WTC11 (cell line): ENCODE measurements at regions not wholly inside any gene's neighbourhood (a gene's known extent, or its start where the extent isn't known, plus 50 kb on each side); places are given as distances from the start of the nearest gene placed in this dataset.
"Not testable (repeated sequence)": the region's sequence is repeated elsewhere in the genome, so short reads cannot be mapped to it uniquely, and the experiment has no call there.

Source experiments
- ATAC-seq: fragments of 200-7000 bp; cut with Tn5 transposase; 2 replicates; pipeline ENCODE4 v1.10.0; 2021; ENCODE audit warnings: mild to moderate bottlenecking, moderate library complexity
- CTCF ChIA-PET: fragments of 300-600 bp; sonication (Branson Sonifier 250); formaldehyde crosslinking; loops from one replicate; lab custom pipeline; 2021; ENCODE audit warnings: antibody characterized with exemption; lab: Charles Lee
- POLR2A ChIA-PET: fragments of 350-600 bp; sonication (Branson Sonifier 250); formaldehyde crosslinking; loops from one replicate; lab custom pipeline; 2021; ENCODE audit warnings: antibody characterized with exemption; lab: Charles Lee
- DNase-seq: peaks from one replicate; pipeline ENCODE4 v3.0.0; 2021; ENCODE audit warnings: low spot score
- H3K27ac Mint-ChIP-seq: 2 replicates; pipeline ENCODE4 v1.8.0; 2021; ENCODE audit warnings: mixed read lengths
- H3K27me3 Mint-ChIP-seq: 2 replicates; pipeline ENCODE4 v1.8.0; 2021; ENCODE audit warnings: low read depth, mild to moderate bottlenecking, moderate library complexity, mixed read lengths
- H3K36me3 Mint-ChIP-seq: 2 replicates; pipeline ENCODE4 v1.8.0; 2021; ENCODE audit warnings: mixed read lengths
- H3K4me1 Mint-ChIP-seq: 2 replicates; pipeline ENCODE4 v1.8.0; 2022; ENCODE audit warnings: mixed read lengths
- H3K4me3 Mint-ChIP-seq: 2 replicates; pipeline ENCODE4 v1.8.0; 2021; ENCODE audit warnings: mild to moderate bottlenecking, moderate library complexity, mixed read lengths
- H3K9me3 Mint-ChIP-seq: 2 replicates; pipeline ENCODE4 v1.8.0; 2021; ENCODE audit warnings: mixed read lengths
- ATF3 ChIP-seq: sonication (generic); formaldehyde crosslinking; conservative IDR thresholded peaks from 2 replicates; pipeline ENCODE4 v1.8.1; 2022; ENCODE audit warnings: mild to moderate bottlenecking, missing genetic modification reagents
- FOXJ3 ChIP-seq: sonication (generic); formaldehyde crosslinking; IDR thresholded peaks from 2 replicates; pipeline ENCODE4 v1.9.0; 2021; ENCODE audit warnings: missing genetic modification reagents, mild to moderate bottlenecking, borderline replicate concordance
- FOXP1 ChIP-seq: sonication (generic); formaldehyde crosslinking; IDR thresholded peaks from 2 replicates; pipeline ENCODE4 v1.8.0; 2022; ENCODE audit warnings: missing genetic modification reagents, mild to moderate bottlenecking, moderate library complexity, borderline replicate concordance
- IRF2 ChIP-seq: sonication (generic); formaldehyde crosslinking; IDR thresholded peaks from 2 replicates; pipeline ENCODE4 v1.8.0; 2022; ENCODE audit warnings: low read depth, missing genetic modification reagents, borderline replicate concordance
- OVOL2 ChIP-seq: fragments of 250-450 bp; sonication (Bioruptor Pico); IDR thresholded peaks from 2 replicates; pipeline ENCODE4 v1.9.0; 2021; ENCODE audit warnings: mild to moderate bottlenecking, borderline replicate concordance
- PRRX2 ChIP-seq: fragments of 250-450 bp; sonication (Bioruptor Pico); IDR thresholded peaks from 2 replicates; pipeline ENCODE4 v1.8.0; 2021; ENCODE audit warnings: mild to moderate bottlenecking
- TP53 ChIP-seq: sonication (generic); formaldehyde crosslinking; IDR thresholded peaks from 2 replicates; pipeline ENCODE4 v1.8.1; 2023; ENCODE audit warnings: mild to moderate bottlenecking, missing genetic modification reagents
- USF2 ChIP-seq: sonication (generic); formaldehyde crosslinking; IDR thresholded peaks from 2 replicates; pipeline ENCODE4 v1.8.1; 2023; ENCODE audit warnings: mild to moderate bottlenecking, missing genetic modification reagents, moderate library complexity
- ZNF121 ChIP-seq: sonication (generic); formaldehyde crosslinking; IDR thresholded peaks from 2 replicates; pipeline ENCODE4 v1.8.0; 2023; ENCODE audit warnings: missing genetic modification reagents
- ZNF138 ChIP-seq: sonication (generic); formaldehyde crosslinking; conservative IDR thresholded peaks from 2 replicates; pipeline ENCODE4 v1.8.1; 2022; ENCODE audit warnings: mild to moderate bottlenecking, moderate library complexity, missing genetic modification reagents
- ZNF671 ChIP-seq: fragments of 250-450 bp; sonication (Bioruptor Pico); IDR thresholded peaks from 2 replicates; pipeline ENCODE4 v1.8.0; 2021; ENCODE audit warnings: mild to moderate bottlenecking
- TF ChIP-seq, protein P1 (sequence below): fragments of 250-450 bp; sonication (Bioruptor Pico); conservative IDR thresholded peaks from 2 replicates; pipeline ENCODE4 v1.9.0; 2021; ENCODE audit warnings: mild to moderate bottlenecking
- TF ChIP-seq, protein P2 (sequence below): sonication (generic); formaldehyde crosslinking; IDR thresholded peaks from 2 replicates; pipeline ENCODE4 v1.8.1; 2023; ENCODE audit warnings: mild to moderate bottlenecking, missing genetic modification reagents
- TF ChIP-seq, protein P3 (sequence below): fragments of 250-450 bp; sonication (Bioruptor Pico); IDR thresholded peaks from 2 replicates; pipeline ENCODE4 v1.9.0; 2021; ENCODE audit warnings: mild to moderate bottlenecking

GRCh38 chr21:16218682-16219343 is 489.0 kb downstream of the USP25 start:
- POLR2A ChIA-PET = no interaction called here
- H3K27me3 Mint-ChIP-seq = no peaks in the 10 kb centered on the region
- ATAC-seq = no peak

DNA sequence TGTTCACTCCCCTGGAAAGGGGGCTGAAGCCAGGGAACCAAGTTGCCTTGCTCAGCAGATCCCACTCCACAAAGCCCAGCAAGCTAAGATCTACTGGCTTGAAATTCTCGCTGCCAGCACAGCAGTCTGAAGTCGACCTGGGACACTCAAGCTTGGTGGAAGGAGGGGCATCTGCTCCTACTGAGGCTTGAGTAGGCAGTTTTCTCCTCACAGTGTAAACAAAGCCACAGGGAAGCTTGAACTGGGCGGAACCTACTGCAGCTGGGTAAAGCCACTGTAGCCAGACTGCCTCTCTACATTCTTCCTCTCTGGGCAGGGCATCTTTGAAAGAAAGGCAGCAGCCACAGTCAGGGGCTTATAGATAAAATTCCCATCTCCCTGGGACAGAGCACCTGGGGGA is 495.0 kb downstream of the USP25 start:
- CTCF ChIA-PET, POLR2A ChIA-PET, H3K27ac Mint-ChIP-seq, H3K36me3 Mint-ChIP-seq, H3K4me3 Mint-ChIP-seq, H3K4me1 Mint-ChIP-seq: not testable (repeated sequence)
- H3K9me3 Mint-ChIP-seq = peaks cover 33% of the 10 kb centered on the region
- DNase-seq (peak; percentile 13), ATAC-seq (peak; percentile 79)
- peaks cover 13% of the 10 kb centered on the region; the same call in 1 of the 2 replicates for H3K27me3 Mint-ChIP-seq

More at GRCh38 chr21:16218682-16219343, 489.0 kb downstream of the USP25 start:
- TF ChIP-seq TP53 (CRISPR knock-in tag) = no peak
- no peak for TF ChIP-seq FOXP1
- no peak for TF ChIP-seq ATF3 (CRISPR knock-in tag)
- no peak for TF ChIP-seq PRRX2 (CRISPR knock-in tag)
- TF ChIP-seq, protein P1, sequence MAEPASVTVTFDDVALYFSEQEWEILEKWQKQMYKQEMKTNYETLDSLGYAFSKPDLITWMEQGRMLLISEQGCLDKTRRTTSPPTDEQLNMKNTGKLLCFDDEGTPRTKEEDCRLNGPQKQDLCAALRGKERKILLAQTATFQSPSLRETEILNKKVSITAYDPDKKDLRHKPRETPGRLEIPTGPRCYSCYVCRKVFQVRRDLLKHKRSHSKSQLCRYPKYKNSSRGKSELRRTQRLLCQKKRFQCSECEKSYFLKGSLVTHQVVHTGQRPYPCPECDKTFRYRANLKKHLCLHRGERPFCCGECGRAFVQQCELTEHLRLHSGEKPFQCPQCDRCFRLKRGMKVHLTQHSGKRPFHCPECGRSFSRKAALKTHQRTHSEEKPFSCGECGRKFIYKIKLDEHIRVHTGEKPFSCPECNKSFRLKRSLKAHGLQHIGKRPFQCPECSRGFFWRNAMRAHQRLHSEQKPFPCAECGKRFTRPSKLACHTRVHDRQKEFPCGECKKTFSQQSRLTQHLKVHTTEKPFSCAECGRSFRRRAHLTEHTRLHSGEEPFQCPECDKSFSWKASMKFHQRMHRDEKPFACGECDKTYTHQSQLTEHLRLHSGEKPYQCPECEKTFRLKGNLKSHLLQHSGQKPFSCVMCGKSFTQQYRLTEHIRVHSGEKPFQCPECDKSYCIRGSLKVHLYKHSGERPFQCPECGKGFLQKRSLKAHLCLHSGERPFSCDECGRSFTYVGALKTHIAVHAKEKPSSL = no peak
- TF ChIP-seq ZNF138 = no peak
- no peak for TF ChIP-seq ZNF671 (CRISPR knock-in tag)
- TF ChIP-seq FOXJ3 (CRISPR knock-in tag) = no peak
- no peak for TF ChIP-seq IRF2
- no peak for TF ChIP-seq ZNF121 (CRISPR knock-in tag)
- no peaks in the 10 kb centered on the region for H3K4me1 Mint-ChIP-seq
- H3K27ac Mint-ChIP-seq = no peak overlapping the region
- no peak for DNase-seq
- no peaks in the 10 kb centered on the region for H3K36me3 Mint-ChIP-seq
- H3K4me3 Mint-ChIP-seq = no peak overlapping the region
- H3K9me3 Mint-ChIP-seq = no peaks in the 10 kb centered on the region
- CTCF ChIA-PET = interaction anchor here (0.6 kb wide), 1 partner anchor 25 kb away, joined by 4 read pairs; no protein-coding TSS in a partner anchor

- CTCF ChIA-PET = no interaction called here
- POLR2A ChIA-PET = no interaction called here
- Mint-ChIP-seq H3K4me1 (peaks cover 9% of the 10 kb centered on the region), H3K9me3 (no peaks in the 10 kb centered on the region), H3K27ac (no peak overlapping the region), H3K4me3 (no peak overlapping the region), H3K36me3 (no peaks in the 10 kb centered on the region; the same call in 1 of the 2 replicates), H3K27me3 (peaks cover 69% of the 10 kb centered on the region)
- TF ChIP-seq, protein P2, sequence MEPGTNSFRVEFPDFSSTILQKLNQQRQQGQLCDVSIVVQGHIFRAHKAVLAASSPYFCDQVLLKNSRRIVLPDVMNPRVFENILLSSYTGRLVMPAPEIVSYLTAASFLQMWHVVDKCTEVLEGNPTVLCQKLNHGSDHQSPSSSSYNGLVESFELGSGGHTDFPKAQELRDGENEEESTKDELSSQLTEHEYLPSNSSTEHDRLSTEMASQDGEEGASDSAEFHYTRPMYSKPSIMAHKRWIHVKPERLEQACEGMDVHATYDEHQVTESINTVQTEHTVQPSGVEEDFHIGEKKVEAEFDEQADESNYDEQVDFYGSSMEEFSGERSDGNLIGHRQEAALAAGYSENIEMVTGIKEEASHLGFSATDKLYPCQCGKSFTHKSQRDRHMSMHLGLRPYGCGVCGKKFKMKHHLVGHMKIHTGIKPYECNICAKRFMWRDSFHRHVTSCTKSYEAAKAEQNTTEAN (CRISPR knock-in tag) = no peak
- TF ChIP-seq ZNF671 (CRISPR knock-in tag) (no peak), OVOL2 (CRISPR knock-in tag) (no peak), USF2 (CRISPR knock-in tag) (no peak)
- TF ChIP-seq, protein P3, sequence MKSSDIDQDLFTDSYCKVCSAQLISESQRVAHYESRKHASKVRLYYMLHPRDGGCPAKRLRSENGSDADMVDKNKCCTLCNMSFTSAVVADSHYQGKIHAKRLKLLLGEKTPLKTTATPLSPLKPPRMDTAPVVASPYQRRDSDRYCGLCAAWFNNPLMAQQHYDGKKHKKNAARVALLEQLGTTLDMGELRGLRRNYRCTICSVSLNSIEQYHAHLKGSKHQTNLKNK (CRISPR knock-in tag) = no peak
- DNase-seq (no peak), ATAC-seq (no peak)
Observed at GRCh38 chr21:16239659-16240265, 510.0 kb downstream of the USP25 start.
